ENCODE measurements at regions not wholly inside any gene's neighbourhood (a gene's known extent, or its start where the extent isn't known, plus 50 kb on each side); places are given as distances from the start of the nearest gene placed in this dataset.
"Not testable (repeated sequence)": the region's sequence is repeated elsewhere in the genome, so short reads cannot be mapped to it uniquely, and the experiment has no call there.

- DNase-seq: no peak
- Histone ChIP-seq H3K36me3 (ENCODE audit: low read depth, missing control alignments) (no peaks in the 10 kb centered on the region), H3K4me3 (no peak overlapping the region), H3K27ac (no peak overlapping the region), H3K27me3 (no peaks in the 10 kb centered on the region), H3K4me1 (no peaks in the 10 kb centered on the region), H3K9me3 (no peaks in the 10 kb centered on the region)
- TF ChIP-seq CTCF (IDR thresholded peaks at IDR 0.05): no peak
- no peak for TF ChIP-seq POLR2A (IDR thresholded peaks at IDR 0.05)
- 82 to 91% methylated on average over 3 of the region's 3 CpGs for WGBS, 2 donors
- intact Hi-C loops (cut with DNase I; ENCODE audit: low total_unique reads): no loop called here
Measured at GRCh38 chr15:58374147-58374546, 57.6 kb upstream of the LIPC start.

- intact Hi-C loops (cut with DNase I; ENCODE audit: low total_unique reads): no loop called here
- no peaks in the 10 kb centered on the region for H3K9me3 ChIP-seq
- TF ChIP-seq CTCF (IDR thresholded peaks at IDR 0.05): no peak
- TF ChIP-seq POLR2A (IDR thresholded peaks at IDR 0.05): no peak
- 92 to 95% methylated on average over 2 of the region's 2 CpGs for WGBS, 2 donors
- no peak for DNase-seq
- no peak overlapping the region for H3K27ac ChIP-seq
- no peaks in the 10 kb centered on the region for H3K27me3 ChIP-seq
- H3K36me3 ChIP-seq (ENCODE audit: low read depth, missing control alignments): no peaks in the 10 kb centered on the region
- no peak overlapping the region for H3K4me3 ChIP-seq
- H3K4me1 ChIP-seq: no peaks in the 10 kb centered on the region
Measured at GRCh38 chr15:58377193-58377592, 54.6 kb upstream of the LIPC start.

- H3K4me3 ChIP-seq: no peak overlapping the region
- no peak for DNase-seq
- no peaks in the 10 kb centered on the region for H3K4me1 ChIP-seq
- no peaks in the 10 kb centered on the region for H3K27me3 ChIP-seq
- H3K9me3 ChIP-seq: no peaks in the 10 kb centered on the region
- intact Hi-C loops (cut with DNase I; ENCODE audit: low total_unique reads): no loop called here
- H3K27ac ChIP-seq: no peak overlapping the region
- no peaks in the 10 kb centered on the region for H3K36me3 ChIP-seq (ENCODE audit: low read depth, missing control alignments)
- 81 to 88% methylated on average over 6 of the region's 6 CpGs for WGBS, 2 donors
- TF ChIP-seq POLR2A (IDR thresholded peaks at IDR 0.05) (no peak), CTCF (IDR thresholded peaks at IDR 0.05) (no peak)
Measured at GRCh38 chr15:58378241-58379085, 53.3 kb upstream of the LIPC start.

- H3K4me3 ChIP-seq; H3K27me3 ChIP-seq; DNase-seq; intact Hi-C loops (cut with DNase I; ENCODE audit: low total_unique reads); H3K36me3 ChIP-seq (ENCODE audit: low read depth, missing control alignments); H3K27ac ChIP-seq; H3K4me1 ChIP-seq; H3K9me3 ChIP-seq: not testable (repeated sequence)
Measured at GRCh38 chr15:58379454-58379853, 52.3 kb upstream of the LIPC start.

- H3K4me1 ChIP-seq: no peaks in the 10 kb centered on the region
- no peak overlapping the region for H3K27ac ChIP-seq
- intact Hi-C loops (cut with DNase I; ENCODE audit: low total_unique reads): no loop called here
- WGBS, 2 donors: 84 to 87% methylated on average over 4 of the region's 4 CpGs
- H3K27me3 ChIP-seq: no peaks in the 10 kb centered on the region
- TF ChIP-seq POLR2A (IDR thresholded peaks at IDR 0.05) (no peak), CTCF (IDR thresholded peaks at IDR 0.05) (no peak)
- no peaks in the 10 kb centered on the region for H3K9me3 ChIP-seq
- H3K36me3 ChIP-seq (ENCODE audit: low read depth, missing control alignments): no peaks in the 10 kb centered on the region
- no peak for DNase-seq
- no peak overlapping the region for H3K4me3 ChIP-seq
Measured at GRCh38 chr15:58380280-58380945, 51.4 kb upstream of the LIPC start.
